H7 (cell line): ENCODE measurements at regions not wholly inside any gene's neighbourhood (a gene's known extent, or its start where the extent isn't known, plus 50 kb on each side); places are given as distances from the start of the nearest gene placed in this dataset.

ENCODE experiments used
- DNase-seq: peaks from one replicate; pipeline ENCODE4 v3.0.0; 2012
- H3K27me3 ChIP-seq: 2 replicates; pipeline ENCODE4 v1.6.0; 2011; ENCODE audit warnings: mild to moderate bottlenecking, low read length; ENCODE audit not compliant: control insufficient read depth, insufficient read depth
- H3K36me3 ChIP-seq: replicated peaks from 2 replicates; pipeline ENCODE4 v1.5.1; 2011; ENCODE audit warnings: low read length; ENCODE audit not compliant: control insufficient read depth, insufficient read depth
- H3K4me3 ChIP-seq: 2 replicates; pipeline ENCODE4 v1.5.1; 2011; ENCODE audit warnings: low read depth, mild to moderate bottlenecking, control low read depth, low read length, moderate library complexity; ENCODE audit not compliant: insufficient read depth

DNA sequence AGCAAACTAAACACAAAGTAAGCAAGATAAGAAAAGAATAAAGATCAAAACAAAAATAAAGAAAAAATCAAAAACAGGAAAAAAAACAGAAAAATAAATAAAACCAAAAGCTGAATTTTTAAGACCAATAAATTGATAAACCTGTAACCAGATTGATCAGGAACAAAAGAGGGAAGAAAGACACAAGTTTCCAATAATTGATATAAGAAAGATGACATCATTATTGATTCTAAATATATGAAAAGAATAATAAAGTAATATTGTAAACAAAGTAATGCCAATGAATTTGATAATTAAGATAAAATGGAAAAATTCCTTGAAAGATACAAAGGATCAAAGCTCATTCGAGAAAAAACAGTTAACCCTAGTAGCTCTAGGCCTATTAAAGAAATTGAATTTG lies 394.6 kb upstream of the LRATD1 start:
- no peaks in the 10 kb centered on the region; the same call in none of the 2 replicates for H3K27me3 ChIP-seq
- no peak for DNase-seq
- H3K4me3 ChIP-seq: no peak overlapping the region
- no peaks in the 10 kb centered on the region for H3K36me3 ChIP-seq

GRCh38 chr2:14239605-14240004 lies 392.9 kb upstream of the LRATD1 start:
- no peaks in the 10 kb centered on the region for H3K36me3 ChIP-seq
- H3K27me3 ChIP-seq: no peaks in the 10 kb centered on the region; the same call in none of the 2 replicates
- H3K4me3 ChIP-seq: no peak overlapping the region
- no peak for DNase-seq

- H3K27me3 ChIP-seq: no peaks in the 10 kb centered on the region
- H3K36me3 ChIP-seq: no peaks in the 10 kb centered on the region
- H3K4me3 ChIP-seq: no peak overlapping the region
- DNase-seq: no peak
Observed at GRCh38 chr2:14240868-14241267, 391.6 kb upstream of the LRATD1 start.

DNA sequence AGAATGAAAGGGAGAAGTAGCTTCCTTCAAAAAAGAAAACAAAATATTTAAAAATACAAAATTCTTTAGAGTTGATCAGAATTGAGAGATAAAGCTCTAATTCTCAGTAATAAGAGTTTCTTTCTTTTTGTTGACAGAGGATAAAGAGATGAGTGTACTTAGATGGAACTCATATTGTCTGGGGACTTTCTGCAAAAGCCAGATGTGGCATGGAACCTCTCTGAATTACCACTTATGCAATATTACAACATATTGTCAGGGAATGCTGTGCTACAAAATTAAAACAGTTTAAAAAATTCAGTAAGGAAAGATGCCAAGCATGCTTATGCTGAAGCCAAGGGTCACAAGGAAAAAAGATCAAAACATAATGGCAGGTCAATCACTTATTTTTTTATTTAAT lies 386.6 kb upstream of the LRATD1 start:
- no peaks in the 10 kb centered on the region for H3K36me3 ChIP-seq
- no peak overlapping the region for H3K4me3 ChIP-seq
- no peaks in the 10 kb centered on the region for H3K27me3 ChIP-seq
- DNase-seq: no peak

DNA sequence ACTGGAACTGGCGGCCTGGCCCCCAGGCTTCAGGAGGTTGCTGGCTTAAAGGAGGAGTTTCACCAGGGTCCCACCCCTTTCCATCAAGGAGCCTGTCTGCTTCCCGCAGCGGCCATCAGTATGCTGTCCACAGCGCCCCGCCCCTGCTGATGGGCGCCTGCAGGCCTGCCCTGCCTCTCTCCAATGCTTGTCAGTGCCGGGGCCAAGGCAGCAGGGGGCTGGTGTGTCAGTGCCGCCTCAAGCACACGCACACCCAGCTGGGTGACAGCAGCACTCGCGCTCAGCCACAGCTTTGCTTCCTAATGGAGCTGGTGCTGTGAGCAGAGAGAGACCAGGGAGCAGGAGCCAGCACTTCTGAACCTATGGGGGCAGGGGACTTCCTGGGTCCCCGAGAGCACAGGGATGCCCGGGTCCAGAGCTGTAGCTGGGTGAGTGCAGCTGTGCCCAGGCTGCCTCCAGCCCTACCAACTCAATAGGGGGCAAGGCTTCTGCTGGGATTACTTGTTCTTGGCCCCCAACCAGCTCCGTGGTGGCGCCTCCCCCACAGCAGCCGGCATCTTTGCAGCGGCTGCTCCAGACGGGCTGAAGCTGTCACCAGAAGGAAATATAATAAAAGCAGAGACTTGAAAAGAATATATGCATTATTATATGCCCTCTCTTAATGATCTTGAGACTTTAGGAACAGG lies 377.2 kb upstream of the LRATD1 start:
- DNase-seq: peak; percentile 33
- H3K36me3 ChIP-seq: no peaks in the 10 kb centered on the region
- no peaks in the 10 kb centered on the region for H3K27me3 ChIP-seq
- H3K4me3 ChIP-seq: no peak overlapping the region

- H3K4me3 ChIP-seq: no peak overlapping the region
- DNase-seq: no peak
- no peaks in the 10 kb centered on the region for H3K36me3 ChIP-seq
- no peaks in the 10 kb centered on the region for H3K27me3 ChIP-seq
Observed at GRCh38 chr2:14256890-14257289, 375.6 kb upstream of the LRATD1 start.

GRCh38 chr2:14257801-14258507 lies 374.6 kb upstream of the LRATD1 start:
- Histone ChIP-seq H3K4me3 (no peak overlapping the region), H3K27me3 (no peaks in the 10 kb centered on the region), H3K36me3 (no peaks in the 10 kb centered on the region)
- DNase-seq: no peak

DNA sequence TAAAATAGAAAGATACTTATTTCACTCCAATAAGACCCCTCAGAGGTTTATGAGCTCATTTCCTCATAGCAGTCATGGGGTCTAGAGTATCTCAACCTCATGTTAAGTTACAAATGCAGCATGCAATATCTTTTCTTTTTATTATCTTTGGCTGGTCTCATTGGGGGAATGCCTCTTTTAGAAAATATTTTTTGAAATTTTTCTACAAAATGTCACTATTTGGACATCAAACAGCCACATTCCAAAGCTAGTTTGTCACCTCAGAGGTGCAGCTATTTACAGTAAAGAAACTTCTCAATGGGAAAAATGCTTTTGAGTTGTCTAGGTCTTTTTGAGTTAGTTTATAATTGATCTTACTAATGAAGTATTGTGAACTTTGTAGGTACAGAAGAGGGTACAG lies 370.7 kb upstream of the LRATD1 start:
- Histone ChIP-seq H3K27me3 (no peaks in the 10 kb centered on the region), H3K36me3 (no peaks in the 10 kb centered on the region), H3K4me3 (no peak overlapping the region)
- DNase-seq: no peak

DNA sequence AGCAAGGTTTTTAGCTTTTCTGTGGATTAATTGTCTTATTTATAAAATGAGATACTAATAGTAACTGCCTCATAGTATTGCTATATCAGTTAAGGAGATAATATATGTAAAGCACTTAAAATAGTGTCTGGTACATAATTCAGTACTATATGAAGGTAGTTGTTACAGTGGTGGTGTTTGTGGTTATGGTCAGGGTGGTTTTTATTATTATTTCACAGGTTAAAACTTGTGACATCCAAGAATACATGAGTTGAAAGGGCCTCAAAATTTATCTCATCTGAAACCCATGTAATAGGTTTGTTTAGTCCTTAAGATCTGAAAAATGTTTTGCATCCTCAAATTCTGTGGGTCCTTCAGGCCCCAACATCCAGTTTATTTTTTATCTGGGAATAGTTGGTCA lies 369.5 kb upstream of the LRATD1 start:
- H3K36me3 ChIP-seq: no peaks in the 10 kb centered on the region
- H3K27me3 ChIP-seq: no peaks in the 10 kb centered on the region
- no peak overlapping the region for H3K4me3 ChIP-seq
- DNase-seq: no peak

- Histone ChIP-seq H3K27me3 (no peaks in the 10 kb centered on the region), H3K4me3 (no peak overlapping the region), H3K36me3 (no peaks in the 10 kb centered on the region)
- no peak for DNase-seq
Observed at GRCh38 chr2:14270036-14270582, 362.4 kb upstream of the LRATD1 start.

- Histone ChIP-seq H3K36me3 (no peaks in the 10 kb centered on the region), H3K4me3 (no peak overlapping the region), H3K27me3 (no peaks in the 10 kb centered on the region)
- DNase-seq: no peak
Observed at GRCh38 chr2:14272396-14273075, 360.0 kb upstream of the LRATD1 start.

DNA sequence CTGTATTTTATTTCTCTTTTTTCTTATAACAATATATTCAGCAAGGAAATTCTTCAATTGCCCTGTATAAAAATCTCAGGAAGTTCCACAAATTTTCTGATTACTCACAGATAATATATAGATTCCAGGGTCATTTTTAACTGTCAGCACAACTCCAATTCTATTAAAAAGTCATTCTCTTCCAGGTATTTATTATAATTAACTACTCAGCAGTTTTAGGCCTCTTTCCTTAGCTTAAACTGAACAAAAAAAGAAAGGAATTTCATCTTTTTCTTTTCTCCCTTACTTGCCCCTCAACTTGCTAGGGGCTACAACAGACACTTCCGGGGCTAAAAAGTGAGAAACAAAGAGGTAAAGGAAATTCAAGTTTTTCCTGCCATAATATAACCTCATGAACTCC lies 358.9 kb upstream of the LRATD1 start:
- Histone ChIP-seq H3K36me3 (no peaks in the 10 kb centered on the region), H3K27me3 (no peaks in the 10 kb centered on the region), H3K4me3 (no peak overlapping the region)
- DNase-seq: no peak

GRCh38 chr2:14284244-14284643 lies 348.3 kb upstream of the LRATD1 start:
- H3K4me3 ChIP-seq: no peak overlapping the region
- no peaks in the 10 kb centered on the region for H3K36me3 ChIP-seq
- DNase-seq: no peak

DNA sequence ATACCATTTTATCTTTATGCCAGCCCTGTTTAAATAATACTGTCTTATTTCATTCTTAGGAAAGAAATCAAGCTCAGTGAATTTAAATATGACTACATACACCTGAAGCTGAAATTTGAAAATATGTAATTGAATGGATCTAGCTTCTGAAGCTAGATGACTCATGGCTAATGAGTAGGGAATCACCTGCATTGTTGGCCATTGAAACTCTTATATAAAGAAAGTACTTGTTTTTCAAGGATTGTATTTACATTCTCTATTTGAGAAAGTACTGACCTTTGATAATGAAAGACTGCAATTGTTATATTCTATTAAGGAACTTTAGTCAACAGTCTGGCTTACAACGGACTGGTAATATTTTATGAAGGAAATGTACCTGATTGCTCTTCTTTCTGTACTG lies 346.7 kb upstream of the LRATD1 start:
- no peak for DNase-seq
- Histone ChIP-seq H3K36me3 (no peaks in the 10 kb centered on the region), H3K27me3 (no peaks in the 10 kb centered on the region), H3K4me3 (no peak overlapping the region)

More at GRCh38 chr2:14284244-14284643, 348.3 kb upstream of the LRATD1 start:
- H3K27me3 ChIP-seq: no peaks in the 10 kb centered on the region

- no peaks in the 10 kb centered on the region for H3K27me3 ChIP-seq
- H3K4me3 ChIP-seq: no peak overlapping the region
- no peaks in the 10 kb centered on the region for H3K36me3 ChIP-seq
- no peak for DNase-seq
Observed at GRCh38 chr2:14288016-14288415, 344.5 kb upstream of the LRATD1 start.
